ENCODE measurements at regions not wholly inside any gene's neighbourhood (a gene's known extent, or its start where the extent isn't known, plus 50 kb on each side); places are given as distances from the start of the nearest gene placed in this dataset.

DNA sequence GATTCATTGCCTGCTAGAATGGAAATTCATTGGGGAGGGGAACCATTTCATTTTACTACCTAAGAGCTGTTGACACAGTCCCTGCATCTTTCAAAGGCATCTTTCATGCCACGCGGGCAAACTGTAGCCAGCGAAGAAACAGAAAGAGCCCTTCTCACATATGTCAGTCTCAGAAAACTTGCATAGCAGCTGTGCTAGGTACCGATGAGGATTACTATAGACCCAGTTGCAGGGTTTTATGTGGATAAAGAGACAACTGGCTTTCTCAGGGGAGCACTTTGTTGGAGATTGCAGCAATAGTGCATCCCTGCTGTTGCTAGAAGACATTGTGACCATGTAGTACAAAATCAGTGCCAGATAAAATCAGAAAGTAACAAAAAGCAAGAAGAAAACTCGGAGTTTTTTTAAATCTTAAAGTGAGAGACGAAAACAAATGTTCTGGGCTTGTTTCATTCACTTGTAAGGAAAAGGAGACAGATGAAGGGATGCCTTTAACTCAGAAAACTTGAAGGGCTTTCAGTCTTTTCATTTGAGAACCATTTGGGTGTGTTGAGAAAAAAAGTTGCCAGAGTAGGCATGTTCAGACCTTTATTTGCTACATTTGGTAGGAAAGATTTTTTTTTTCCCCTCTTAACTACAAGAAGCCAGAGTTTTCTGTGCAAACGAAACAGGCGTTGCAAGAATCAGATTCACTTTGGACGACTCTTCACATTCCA, 804.1 kb downstream of the USP25 start:
- H3K4me3 Mint-ChIP-seq = no peak overlapping the region
- H3K9me3 Mint-ChIP-seq = peaks cover 20% of the 10 kb centered on the region
- H3K27me3 Mint-ChIP-seq = no peaks in the 10 kb centered on the region
- intact Hi-C loops (cut with micrococcal nuclease) = no loop called here
- no peak overlapping the region for H3K27ac Mint-ChIP-seq
- no peaks in the 10 kb centered on the region for H3K4me1 Mint-ChIP-seq (ENCODE audit: low read depth)
- H3K36me3 Mint-ChIP-seq (ENCODE audit: low read depth) = no peaks in the 10 kb centered on the region

DNA sequence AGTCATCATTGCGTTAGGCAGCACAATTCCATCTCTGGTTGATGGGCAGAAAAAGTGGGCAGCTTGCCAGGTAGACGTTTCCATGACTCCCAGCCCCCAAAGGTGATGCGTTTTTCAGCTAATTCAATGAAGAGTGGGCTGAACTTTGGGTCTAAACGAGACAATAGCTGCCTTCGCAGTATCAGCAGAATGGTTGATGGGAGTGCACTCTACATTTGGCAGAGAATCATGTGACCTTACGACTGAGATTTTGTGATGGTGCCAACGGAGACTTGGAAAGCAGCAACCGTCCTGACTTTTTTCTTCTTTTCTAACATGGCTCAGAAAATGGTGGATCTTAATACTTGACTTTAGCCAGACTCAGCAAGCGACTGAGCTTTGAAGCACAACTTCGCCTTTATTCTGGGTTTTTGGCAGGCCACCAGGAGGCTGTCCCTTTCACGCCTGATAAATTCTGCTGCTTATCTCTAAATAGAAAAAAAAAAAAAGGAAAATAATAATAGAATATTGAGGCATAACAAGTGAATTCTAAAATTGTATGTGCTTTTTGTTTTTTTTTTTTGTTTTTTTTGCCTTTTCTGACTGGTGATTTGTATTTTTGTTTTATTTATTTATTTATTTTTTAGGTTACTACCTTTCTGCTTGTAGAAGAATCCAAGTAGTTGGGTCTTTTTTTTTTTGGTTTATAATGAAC, 804.8 kb downstream of the USP25 start:
- no peaks in the 10 kb centered on the region for H3K36me3 Mint-ChIP-seq (ENCODE audit: low read depth)
- intact Hi-C loops (cut with micrococcal nuclease) = no loop called here

DNA sequence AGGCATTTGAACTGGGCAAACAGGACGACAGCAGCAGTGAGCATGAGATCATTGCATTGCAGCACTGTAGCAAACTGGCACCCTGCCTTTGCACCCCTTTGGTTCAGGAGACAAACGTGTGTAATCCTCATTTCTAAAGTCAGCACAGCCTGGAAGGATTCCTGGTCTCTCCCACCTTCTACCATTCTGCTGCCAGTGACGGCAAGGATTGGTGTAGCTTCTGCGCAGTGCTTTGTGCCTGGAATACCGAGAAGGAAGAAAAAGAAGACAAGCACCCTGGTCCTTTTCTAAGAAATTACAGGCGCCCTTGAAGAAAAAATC, 805.3 kb downstream of the USP25 start:
- Mint-ChIP-seq H3K27me3 (no peaks in the 10 kb centered on the region), H3K4me1 (ENCODE audit: low read depth) (no peaks in the 10 kb centered on the region), H3K36me3 (ENCODE audit: low read depth) (no peaks in the 10 kb centered on the region), H3K27ac (no peak overlapping the region), H3K9me3 (peaks cover 17% of the 10 kb centered on the region), H3K4me3 (no peak overlapping the region)
- intact Hi-C loops (cut with micrococcal nuclease) = no loop called here

More for the DNA sequence above, 804.8 kb downstream of the USP25 start:
- peaks cover 17% of the 10 kb centered on the region for H3K9me3 Mint-ChIP-seq
- no peak overlapping the region for H3K4me3 Mint-ChIP-seq
- H3K4me1 Mint-ChIP-seq (ENCODE audit: low read depth) = no peaks in the 10 kb centered on the region
- no peak overlapping the region for H3K27ac Mint-ChIP-seq
- no peaks in the 10 kb centered on the region for H3K27me3 Mint-ChIP-seq

DNA sequence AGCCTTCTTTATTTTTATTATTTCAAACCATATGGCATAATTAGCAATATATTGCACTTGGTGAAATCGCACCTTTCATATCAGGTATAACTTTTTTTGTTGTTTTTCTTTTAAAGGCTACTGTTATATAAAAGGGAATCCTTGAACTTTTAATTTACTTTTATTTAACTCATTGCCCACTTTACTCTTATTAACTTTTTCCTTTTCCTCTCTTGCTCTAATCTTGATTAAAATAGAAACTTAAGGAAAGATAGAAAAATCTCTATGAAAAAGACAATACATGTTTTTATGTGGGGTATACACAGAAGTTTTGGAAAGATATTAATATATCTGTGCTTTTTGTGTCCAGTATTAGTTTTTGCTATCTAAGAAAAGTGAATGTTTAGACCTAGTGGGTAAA, 805.8 kb downstream of the USP25 start:
- Mint-ChIP-seq H3K4me1 (ENCODE audit: low read depth) (no peaks in the 10 kb centered on the region), H3K9me3 (peaks cover 14% of the 10 kb centered on the region)

DNA sequence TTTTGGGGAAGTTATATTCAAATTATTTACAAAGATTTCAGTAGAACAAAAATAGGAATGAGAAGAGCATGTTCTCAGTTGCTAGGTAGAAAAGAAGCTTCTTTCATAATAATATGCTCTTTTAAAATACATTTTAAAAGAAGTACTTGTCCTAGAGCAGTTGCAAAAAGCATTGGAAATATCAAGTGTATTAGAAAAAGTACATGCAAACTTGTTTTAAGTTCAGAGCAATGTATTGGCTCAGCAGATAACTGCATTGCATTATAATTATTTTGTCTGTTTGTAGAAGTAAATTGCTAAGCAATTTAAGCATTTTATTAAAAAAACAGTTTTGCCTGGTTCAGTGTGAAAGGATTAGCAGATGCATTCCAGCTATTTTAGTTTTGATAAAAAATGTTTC, 806.4 kb downstream of the USP25 start:
- intact Hi-C loops (cut with micrococcal nuclease) = no loop called here
- Mint-ChIP-seq H3K9me3 (peaks cover 9% of the 10 kb centered on the region), H3K4me1 (ENCODE audit: low read depth) (no peaks in the 10 kb centered on the region), H3K27me3 (no peaks in the 10 kb centered on the region), H3K36me3 (ENCODE audit: low read depth) (no peaks in the 10 kb centered on the region), H3K4me3 (no peak overlapping the region), H3K27ac (no peak overlapping the region)

More for the DNA sequence above, 805.8 kb downstream of the USP25 start:
- intact Hi-C loops (cut with micrococcal nuclease) = no loop called here
- H3K36me3 Mint-ChIP-seq (ENCODE audit: low read depth) = no peaks in the 10 kb centered on the region
- no peaks in the 10 kb centered on the region for H3K27me3 Mint-ChIP-seq
- no peak overlapping the region for H3K27ac Mint-ChIP-seq
- H3K4me3 Mint-ChIP-seq = no peak overlapping the region

DNA sequence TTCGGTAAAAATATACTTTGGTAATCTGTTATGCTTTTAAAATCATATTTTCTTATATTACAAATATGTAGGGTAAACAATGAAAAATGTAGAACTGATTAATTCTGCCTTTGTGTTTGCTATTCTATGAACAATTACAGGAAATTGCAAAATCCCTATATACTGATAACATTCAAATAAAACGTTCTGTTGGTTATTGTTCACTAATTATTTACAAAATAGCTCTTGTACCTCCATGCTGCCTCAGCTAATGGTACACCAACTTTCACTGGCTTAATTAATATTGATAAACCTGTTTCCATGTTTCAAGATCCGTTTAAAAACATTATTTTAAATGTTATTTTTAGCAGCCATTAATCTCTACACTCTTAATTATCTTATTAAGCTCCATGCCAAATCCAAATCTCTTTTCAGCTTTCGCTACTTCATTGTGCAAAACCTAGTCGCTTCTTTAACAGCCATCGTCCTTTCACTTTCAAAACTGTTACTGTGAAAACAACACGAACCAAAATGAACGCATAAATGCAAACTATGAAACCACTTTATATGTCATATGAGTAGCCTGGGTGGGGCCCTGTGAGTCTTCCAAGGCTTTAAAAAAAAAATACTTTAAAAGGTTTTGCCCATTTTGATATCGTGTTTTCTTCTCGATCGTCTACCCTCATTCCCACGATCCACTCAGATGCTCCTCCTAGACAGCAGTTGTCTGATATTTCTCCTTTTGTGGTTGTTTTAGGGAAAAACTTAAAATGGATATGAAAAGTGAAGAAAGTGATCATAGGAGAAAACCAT, 807.1 kb downstream of the USP25 start:
- intact Hi-C loops (cut with micrococcal nuclease) = no loop called here
- Mint-ChIP-seq H3K9me3 (peaks cover 2% of the 10 kb centered on the region), H3K36me3 (ENCODE audit: low read depth) (no peaks in the 10 kb centered on the region), H3K27me3 (no peaks in the 10 kb centered on the region), H3K4me3 (no peak overlapping the region), H3K4me1 (ENCODE audit: low read depth) (no peaks in the 10 kb centered on the region), H3K27ac (no peak overlapping the region)

DNA sequence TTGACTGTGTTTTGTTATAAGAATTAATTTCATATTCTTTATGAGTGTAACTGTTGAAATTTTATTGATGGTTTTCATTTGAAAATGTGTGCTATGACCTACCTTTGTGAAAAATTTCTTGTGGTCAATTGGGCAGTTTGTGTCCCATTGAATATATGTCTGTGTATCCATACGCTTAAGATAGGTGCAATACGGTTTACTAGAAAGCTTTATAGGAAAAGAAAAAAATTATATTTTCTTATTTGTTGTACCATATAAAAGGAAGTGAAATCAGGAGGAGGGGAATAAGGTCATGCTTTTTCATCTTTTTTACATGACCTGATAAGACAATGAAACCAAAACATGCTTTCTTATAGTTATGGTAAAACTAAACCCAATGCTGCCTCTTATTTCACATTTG, 807.7 kb downstream of the USP25 start:
- intact Hi-C loops (cut with micrococcal nuclease) = no loop called here
- H3K9me3 Mint-ChIP-seq = no peaks in the 10 kb centered on the region
- H3K36me3 Mint-ChIP-seq (ENCODE audit: low read depth) = no peaks in the 10 kb centered on the region

DNA sequence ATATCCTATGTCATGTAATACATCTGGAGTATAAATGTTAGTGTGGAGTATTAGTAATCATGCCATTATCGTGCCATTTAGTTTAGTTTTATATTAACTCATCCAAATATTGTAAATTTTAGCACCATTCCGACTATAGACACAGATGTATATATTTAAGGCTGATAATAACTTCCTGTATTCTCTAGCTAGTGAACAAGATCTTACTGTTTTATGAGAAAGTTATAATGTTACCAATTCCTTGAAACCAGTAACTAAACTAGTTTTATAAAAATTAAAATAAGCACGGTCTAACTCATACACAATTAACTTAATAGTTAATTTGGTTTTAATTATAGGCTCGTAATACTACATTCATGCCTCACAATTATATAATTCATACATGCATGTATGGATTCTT, 808.6 kb downstream of the USP25 start:
- Mint-ChIP-seq H3K4me1 (ENCODE audit: low read depth) (no peaks in the 10 kb centered on the region), H3K9me3 (no peaks in the 10 kb centered on the region), H3K27ac (no peak overlapping the region), H3K27me3 (no peaks in the 10 kb centered on the region), H3K36me3 (ENCODE audit: low read depth) (no peaks in the 10 kb centered on the region), H3K4me3 (no peak overlapping the region)
- intact Hi-C loops (cut with micrococcal nuclease) = no loop called here

More for the DNA sequence above, 807.7 kb downstream of the USP25 start:
- no peaks in the 10 kb centered on the region for H3K27me3 Mint-ChIP-seq
- H3K27ac Mint-ChIP-seq = no peak overlapping the region
- no peaks in the 10 kb centered on the region for H3K4me1 Mint-ChIP-seq (ENCODE audit: low read depth)
- H3K4me3 Mint-ChIP-seq = no peak overlapping the region

DNA sequence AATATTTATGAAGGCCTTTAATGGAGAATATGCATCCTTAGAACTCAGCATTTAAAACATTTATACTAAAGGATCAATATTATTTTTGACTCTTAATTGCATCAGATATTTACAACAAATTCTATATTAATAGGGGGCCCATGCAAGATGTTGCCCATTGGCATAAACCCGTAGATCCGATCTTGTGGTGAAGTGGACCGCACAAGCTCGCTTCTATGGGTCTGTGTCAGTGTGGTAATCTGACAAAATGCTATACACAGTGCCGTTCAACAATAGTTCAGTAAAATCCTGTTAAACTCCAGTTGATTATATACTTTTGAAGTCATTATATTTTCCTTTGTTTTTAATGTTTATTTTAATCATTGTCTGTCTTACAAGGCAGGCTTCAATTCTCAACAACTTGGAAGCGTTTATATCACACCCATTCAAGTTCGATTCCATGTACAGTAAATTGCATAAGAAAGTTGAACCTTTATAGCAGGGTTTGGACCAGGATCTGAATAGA, 809.2 kb downstream of the USP25 start:
- Mint-ChIP-seq H3K9me3 (no peaks in the 10 kb centered on the region), H3K27me3 (no peaks in the 10 kb centered on the region), H3K4me1 (ENCODE audit: low read depth) (no peaks in the 10 kb centered on the region), H3K27ac (no peak overlapping the region), H3K4me3 (no peak overlapping the region), H3K36me3 (ENCODE audit: low read depth) (no peaks in the 10 kb centered on the region)
- intact Hi-C loops (cut with micrococcal nuclease) = no loop called here

DNA sequence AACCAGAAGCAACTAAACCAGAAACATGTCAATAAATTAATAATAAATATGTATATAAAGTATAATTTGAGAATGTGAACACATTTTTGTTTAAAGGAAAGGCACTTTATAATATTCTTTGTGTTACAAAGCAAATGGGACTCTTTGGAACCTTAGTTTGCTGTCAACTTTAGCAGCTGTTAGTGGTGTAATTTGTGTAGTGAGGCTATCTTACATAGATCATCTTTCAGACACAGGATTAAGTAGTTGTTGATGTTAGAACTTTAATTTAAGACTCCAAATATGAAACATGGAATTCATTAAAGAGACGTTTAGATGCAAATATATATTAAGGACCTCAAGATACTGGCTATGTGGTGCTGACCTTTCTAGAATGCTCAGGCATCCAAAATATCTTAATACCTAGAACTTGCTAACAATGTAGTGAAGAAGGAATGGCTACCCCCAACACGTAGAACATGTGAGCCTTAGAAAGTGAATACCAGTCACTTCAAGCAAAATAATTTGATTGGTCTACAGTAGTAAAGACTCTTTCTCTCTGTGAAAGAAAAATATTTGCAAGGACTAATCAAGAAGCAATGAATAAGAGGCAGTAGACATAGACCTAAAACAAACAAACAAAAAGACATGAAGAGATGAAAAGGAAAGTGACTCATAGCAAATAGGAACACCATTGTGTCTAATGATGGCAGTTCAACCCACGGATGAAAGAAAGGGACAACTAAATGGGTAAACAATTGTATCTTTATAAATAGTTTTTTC, 811.4 kb downstream of the USP25 start:
- H3K9me3 Mint-ChIP-seq = no peaks in the 10 kb centered on the region

DNA sequence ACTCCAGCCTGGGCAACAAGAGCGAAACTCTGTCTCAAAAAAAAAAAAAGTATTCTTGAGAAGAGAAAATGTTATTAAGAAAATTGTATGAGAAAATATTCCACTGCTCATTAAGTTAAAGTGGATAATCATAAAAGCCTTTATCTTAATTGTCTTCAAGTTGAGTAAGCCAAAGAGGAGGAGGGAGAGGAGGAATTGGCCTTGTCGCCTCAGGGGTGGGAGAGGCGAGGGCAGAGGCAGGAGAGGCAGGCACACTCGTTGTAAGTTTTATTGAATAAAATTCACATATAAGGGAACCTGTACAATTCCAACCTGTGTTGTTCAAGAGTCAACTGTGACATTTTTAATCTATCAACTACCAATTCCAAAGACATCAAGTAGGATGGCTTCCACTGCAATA, 820.3 kb downstream of the USP25 start:
- Mint-ChIP-seq H3K4me3 (no peak overlapping the region), H3K9me3 (peaks cover 5% of the 10 kb centered on the region), H3K4me1 (ENCODE audit: low read depth) (no peaks in the 10 kb centered on the region), H3K27me3 (no peaks in the 10 kb centered on the region), H3K36me3 (ENCODE audit: low read depth) (no peaks in the 10 kb centered on the region), H3K27ac (no peak overlapping the region)
- intact Hi-C loops (cut with micrococcal nuclease) = no loop called here

More for the DNA sequence above, 811.4 kb downstream of the USP25 start:
- Mint-ChIP-seq H3K4me1 (ENCODE audit: low read depth) (no peaks in the 10 kb centered on the region), H3K4me3 (no peak overlapping the region), H3K27me3 (no peaks in the 10 kb centered on the region), H3K27ac (no peak overlapping the region), H3K36me3 (ENCODE audit: low read depth) (no peaks in the 10 kb centered on the region)
- intact Hi-C loops (cut with micrococcal nuclease) = no loop called here

DNA sequence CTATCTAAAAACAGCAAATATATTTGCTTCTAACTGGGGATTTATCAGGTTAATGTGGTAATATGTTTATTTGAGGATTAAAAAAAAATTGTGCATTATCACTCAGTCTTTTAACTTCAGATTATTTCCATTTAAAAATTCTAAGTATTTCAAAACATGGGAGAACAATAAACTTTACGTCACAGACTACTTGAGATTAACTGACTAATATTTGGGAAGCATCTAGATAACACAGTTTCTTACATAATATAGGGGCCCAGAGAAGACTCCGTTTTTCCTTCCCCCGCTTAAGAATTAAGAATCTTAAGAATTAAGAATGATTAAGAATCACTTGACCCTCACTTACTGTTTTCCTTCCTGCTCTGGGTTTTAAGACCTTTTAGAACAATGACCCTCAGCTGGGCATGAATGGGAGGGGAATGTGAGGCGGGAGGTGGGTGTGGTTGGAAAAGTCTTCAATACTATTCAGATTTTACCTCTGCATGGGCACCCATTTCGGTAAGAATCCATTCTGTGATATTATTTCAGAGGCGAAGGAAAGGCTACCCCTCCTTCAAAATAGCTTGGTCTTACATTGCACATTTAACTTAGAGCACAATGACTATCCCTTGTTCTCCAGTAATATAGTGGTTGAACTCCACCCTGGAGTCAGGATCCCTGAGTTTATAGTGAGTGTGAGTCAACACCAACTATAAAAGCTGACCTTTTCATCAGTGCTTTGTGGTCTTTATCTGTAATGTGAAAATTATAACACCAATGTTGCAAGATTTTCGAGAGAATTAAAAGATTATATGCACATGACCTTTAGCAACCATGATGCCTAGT, 821.3 kb downstream of the USP25 start:
- no peaks in the 10 kb centered on the region for H3K36me3 Mint-ChIP-seq (ENCODE audit: low read depth)
- H3K27me3 Mint-ChIP-seq = no peaks in the 10 kb centered on the region
- no peak overlapping the region for H3K27ac Mint-ChIP-seq
- H3K9me3 Mint-ChIP-seq = peaks cover 8% of the 10 kb centered on the region
- intact Hi-C loops (cut with micrococcal nuclease) = no loop called here
- no peak overlapping the region for H3K4me3 Mint-ChIP-seq
- no peaks in the 10 kb centered on the region for H3K4me1 Mint-ChIP-seq (ENCODE audit: low read depth)

DNA sequence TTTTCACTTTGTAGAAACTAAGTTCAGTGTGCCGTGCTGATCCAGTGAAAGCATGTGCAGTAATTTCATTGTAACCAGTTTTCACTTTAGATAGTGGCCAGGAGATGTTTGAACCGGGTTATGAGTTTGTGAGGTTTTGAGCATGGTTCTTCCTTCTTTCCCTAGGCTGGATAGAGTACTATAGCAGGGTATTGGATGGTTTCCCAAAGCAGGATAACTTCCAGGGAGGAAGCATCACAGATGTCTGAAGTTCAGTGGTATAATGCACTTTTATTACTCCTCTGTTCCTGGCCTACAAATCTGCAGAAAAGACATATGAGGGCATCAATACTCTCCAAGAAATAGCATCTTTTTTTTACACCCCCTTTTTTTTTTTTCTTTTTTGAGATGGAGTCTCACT, 823.1 kb downstream of the USP25 start:
- H3K4me1 Mint-ChIP-seq (ENCODE audit: low read depth) = no peaks in the 10 kb centered on the region
- H3K9me3 Mint-ChIP-seq = peaks cover 13% of the 10 kb centered on the region
- H3K36me3 Mint-ChIP-seq (ENCODE audit: low read depth) = no peaks in the 10 kb centered on the region
- H3K27me3 Mint-ChIP-seq = no peaks in the 10 kb centered on the region
- intact Hi-C loops (cut with micrococcal nuclease) = no loop called here
- H3K4me3 Mint-ChIP-seq = no peak overlapping the region
- no peak overlapping the region for H3K27ac Mint-ChIP-seq

Measured in dendritic cell treated with granulocyte-macrophage colony-stimulating factor and Interleukin-4, amounts not matched to agents 40 ng/mL and 50 ng/mL, for 4 days (primary cell).